H9 (cell line): ENCODE measurements at regions not wholly inside any gene's neighbourhood (a gene's known extent, or its start where the extent isn't known, plus 50 kb on each side); places are given as distances from the start of the nearest gene placed in this dataset.

Experiments used
- DNase-seq: peaks from one replicate; pipeline ENCODE4 v3.0.0-alpha.2; 2017
- H2AFZ ChIP-seq: one replicate; pipeline ENCODE4 v1.6.1; 2013; ENCODE audit warnings: mild to moderate bottlenecking, low read length, control low read depth, moderate library complexity
- H2AK5ac ChIP-seq: 2 replicates; pipeline ENCODE4 v1.6.1; 2013; ENCODE audit warnings: low read length, control low read depth, mixed read lengths; ENCODE audit not compliant: insufficient read length
- H2BK120ac ChIP-seq: one replicate; pipeline ENCODE4 v1.6.1; 2013; ENCODE audit warnings: low read depth, mild to moderate bottlenecking, low read length, control low read depth, inconsistent platforms; ENCODE audit not compliant: poor library complexity, severe bottlenecking
- H2BK12ac ChIP-seq: 2 replicates; pipeline ENCODE4 v1.6.1; 2013; ENCODE audit warnings: low read length, control low read depth, mixed read lengths, low read depth; ENCODE audit not compliant: insufficient read length
- H2BK15ac ChIP-seq: 2 replicates; pipeline ENCODE4 v1.6.1; 2013; ENCODE audit warnings: low read depth, low read length, control low read depth
- H2BK20ac ChIP-seq: one replicate; pipeline ENCODE4 v1.6.1; 2013; ENCODE audit warnings: low read depth, mild to moderate bottlenecking, low read length, control low read depth, inconsistent platforms; ENCODE audit not compliant: poor library complexity, severe bottlenecking
- H2BK5ac ChIP-seq: 2 replicates; pipeline ENCODE4 v1.6.1; 2013; ENCODE audit warnings: low read length, control low read depth, mixed read lengths; ENCODE audit not compliant: insufficient read length
- H3K14ac ChIP-seq: 2 replicates; pipeline ENCODE4 v1.6.1; 2013; ENCODE audit warnings: low read length, control low read depth; ENCODE audit not compliant: insufficient read depth
- H3K18ac ChIP-seq: 2 replicates; pipeline ENCODE4 v1.6.1; 2013; ENCODE audit warnings: low read depth, mild to moderate bottlenecking, mixed read lengths, low read length, control low read depth; ENCODE audit not compliant: insufficient read length
- H3K23ac ChIP-seq: 2 replicates; pipeline ENCODE4 v1.6.1; 2013; ENCODE audit warnings: low read length, control low read depth, mixed read lengths, low read depth; ENCODE audit not compliant: insufficient read length
- H3K23me2 ChIP-seq: 2 replicates; pipeline ENCODE4 v1.6.1; 2013; ENCODE audit warnings: low read depth, mild to moderate bottlenecking, mixed read lengths, low read length, control low read depth; ENCODE audit not compliant: insufficient read length, poor library complexity, severe bottlenecking
- H3K27ac ChIP-seq: 2 replicates; pipeline ENCODE4 v1.5.1; 2013; ENCODE audit warnings: low read length, control low read depth, mixed read lengths, low read depth; ENCODE audit not compliant: insufficient read length
- H3K27me3 ChIP-seq: 2 replicates; pipeline ENCODE4 v1.6.1; 2013; ENCODE audit warnings: low read length, control low read depth, inconsistent platforms; ENCODE audit not compliant: insufficient read depth
- H3K4ac ChIP-seq: 2 replicates; pipeline ENCODE4 v1.6.1; 2013; ENCODE audit warnings: low read depth, mild to moderate bottlenecking, control low read depth, inconsistent platforms, low read length, moderate library complexity
- H3K4me1 ChIP-seq: 2 replicates; pipeline ENCODE4 v1.6.1; 2013; ENCODE audit warnings: low read length, control low read depth, inconsistent platforms; ENCODE audit not compliant: insufficient read depth
- H3K4me2 ChIP-seq: 2 replicates; pipeline ENCODE4 v1.6.1; 2013; ENCODE audit warnings: low read length, control low read depth, mixed read lengths; ENCODE audit not compliant: insufficient read length, insufficient read depth
- H3K56ac ChIP-seq: 2 replicates; pipeline ENCODE4 v1.6.1; 2013; ENCODE audit warnings: low read depth, mild to moderate bottlenecking, mixed read lengths, low read length, control low read depth; ENCODE audit not compliant: insufficient read length
- H3K79me1 ChIP-seq: 2 replicates; pipeline ENCODE4 v1.6.1; 2013; ENCODE audit warnings: low read depth, mild to moderate bottlenecking, moderate library complexity, low read length, control low read depth, inconsistent platforms; ENCODE audit not compliant: insufficient read depth, poor library complexity, severe bottlenecking
- H3K79me2 ChIP-seq: 2 replicates; pipeline ENCODE4 v1.6.1; 2013; ENCODE audit warnings: low read length, control low read depth, inconsistent platforms; ENCODE audit not compliant: insufficient read depth
- H3K9ac ChIP-seq: 2 replicates; pipeline ENCODE4 v1.6.1; 2013; ENCODE audit warnings: low read length, control low read depth, mixed read lengths; ENCODE audit not compliant: insufficient read length; ENCODE audit errors: extremely low read depth
- H3K9me3 ChIP-seq: one replicate; pipeline ENCODE4 v1.6.1; 2013; ENCODE audit warnings: low read depth, low read length, inconsistent platforms; ENCODE audit not compliant: control insufficient read depth
- H3T11ph ChIP-seq: one replicate; pipeline ENCODE4 v1.6.1; 2013; ENCODE audit warnings: mild to moderate bottlenecking, low read length, control low read depth, inconsistent platforms
- H4K20me1 ChIP-seq: one replicate; pipeline ENCODE4 v1.6.1; 2013; ENCODE audit not compliant: control insufficient read depth, insufficient read length, insufficient read depth
- H4K5ac ChIP-seq: 2 replicates; pipeline ENCODE4 v1.6.1; 2013; ENCODE audit warnings: low read depth, mild to moderate bottlenecking, mixed read lengths, low read length, control low read depth; ENCODE audit not compliant: insufficient read length
- H4K8ac ChIP-seq: replicated peaks from 2 replicates; pipeline ENCODE4 v1.6.1; 2013; ENCODE audit warnings: low read length, control low read depth, mixed read lengths, low read depth; ENCODE audit not compliant: insufficient read length
- H4K91ac ChIP-seq: 2 replicates; pipeline ENCODE4 v1.6.1; 2013; ENCODE audit warnings: low read depth, mild to moderate bottlenecking, moderate library complexity, mixed read lengths, low read length, control low read depth; ENCODE audit not compliant: insufficient read length
- H3K27ac Mint-ChIP-seq, 3 experiments: 2 replicates in 2 of 3; 3 replicates in 1 of 3; pipeline ENCODE4 v1.8.0; 2020 to 2021; ENCODE audit warnings: mixed read lengths in 3 of 3, mild to moderate bottlenecking in 1 of 3, moderate library complexity in 1 of 3
- H3K27me3 Mint-ChIP-seq: 2 replicates; pipeline ENCODE4 v1.8.0; 2021; ENCODE audit warnings: low read depth, mild to moderate bottlenecking, moderate library complexity, mixed read lengths
- H3K36me3 Mint-ChIP-seq, 3 experiments: 2 replicates in 2 of 3; 3 replicates in 1 of 3; pipeline ENCODE4 v1.8.0; 2020 to 2021; ENCODE audit warnings: low read depth in 3 of 3, mixed read lengths in 3 of 3; ENCODE audit not compliant: insufficient read depth in 1 of 3
- H3K4me1 Mint-ChIP-seq, 2 experiments: 2 replicates each; pipeline ENCODE4 v1.8.0; 2020; ENCODE audit warnings: mixed read lengths in 2 of 2
- H3K4me3 Mint-ChIP-seq, 2 experiments: 2 replicates in 1 of 2; 3 replicates in 1 of 2; pipeline ENCODE4 v1.8.0; 2020 to 2021; ENCODE audit warnings: mild to moderate bottlenecking in 2 of 2, mixed read lengths in 2 of 2, moderate library complexity in 1 of 2
- H3K9me3 Mint-ChIP-seq, 2 experiments: 2 replicates in 1 of 2; 3 replicates in 1 of 2; pipeline ENCODE4 v1.8.0; 2020; ENCODE audit warnings: mild to moderate bottlenecking in 2 of 2, mixed read lengths in 2 of 2, moderate library complexity in 1 of 2
- WGBS: extraction: QIAGEN DNeasy Blood & Tissue Kit; methylation state at CpG from one replicate; pipeline ENCODE4 v1.1.7; 2013; ENCODE audit warnings: missing lambda C conversion rate, low lambda C conversion rate, mixed read lengths; ENCODE audit not compliant: insufficient read length; ENCODE audit errors: extremely low coverage; 5-methylcytosine and 5-hydroxymethylcytosine counted together
- TF ChIP-seq, protein P1 (sequence below): fragments of 200-600 bp; sonication (generic); conservative IDR thresholded peaks from 3 replicates; pipeline ENCODE4 v1.8.0; 2021; ENCODE audit warnings: antibody characterized with exemption, mild to moderate bottlenecking

DNA sequence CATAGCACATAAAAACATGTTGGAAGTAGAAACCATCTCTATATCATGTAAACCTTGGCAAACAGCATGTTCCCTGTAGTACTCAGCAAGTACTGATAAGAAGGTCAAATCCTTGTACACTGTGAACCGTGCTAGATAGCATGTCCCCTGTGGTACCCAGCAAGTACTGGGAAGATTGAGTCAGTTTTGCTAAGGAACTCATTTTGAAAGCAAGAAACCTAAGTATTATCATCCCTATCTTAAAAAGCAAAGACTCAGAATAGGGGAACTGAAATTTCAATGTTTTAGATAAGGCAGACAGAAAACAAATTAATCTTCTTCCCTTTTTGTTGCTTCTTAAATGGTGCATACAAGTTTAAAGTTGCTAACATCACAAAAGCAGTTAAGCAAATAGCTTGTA is 180.2 kb downstream of the RBM46 start:
- no peak overlapping the region for H2BK15ac ChIP-seq
- H3K9ac ChIP-seq: no peak overlapping the region
- H3K27me3 Mint-ChIP-seq: no peaks in the 10 kb centered on the region; the same call in 1 of the 2 replicates
- DNase-seq: no peak
- H3K4me3 Mint-ChIP-seq: no peak overlapping the region
- H3K4me1 Mint-ChIP-seq: 0 out of 4 replicates have a peak, but pooled peaks cover 1 to 2% of the 10 kb centered on the region in 2 experiments
- no peaks in the 10 kb centered on the region for H3K27me3 ChIP-seq
- TF ChIP-seq, protein P1, sequence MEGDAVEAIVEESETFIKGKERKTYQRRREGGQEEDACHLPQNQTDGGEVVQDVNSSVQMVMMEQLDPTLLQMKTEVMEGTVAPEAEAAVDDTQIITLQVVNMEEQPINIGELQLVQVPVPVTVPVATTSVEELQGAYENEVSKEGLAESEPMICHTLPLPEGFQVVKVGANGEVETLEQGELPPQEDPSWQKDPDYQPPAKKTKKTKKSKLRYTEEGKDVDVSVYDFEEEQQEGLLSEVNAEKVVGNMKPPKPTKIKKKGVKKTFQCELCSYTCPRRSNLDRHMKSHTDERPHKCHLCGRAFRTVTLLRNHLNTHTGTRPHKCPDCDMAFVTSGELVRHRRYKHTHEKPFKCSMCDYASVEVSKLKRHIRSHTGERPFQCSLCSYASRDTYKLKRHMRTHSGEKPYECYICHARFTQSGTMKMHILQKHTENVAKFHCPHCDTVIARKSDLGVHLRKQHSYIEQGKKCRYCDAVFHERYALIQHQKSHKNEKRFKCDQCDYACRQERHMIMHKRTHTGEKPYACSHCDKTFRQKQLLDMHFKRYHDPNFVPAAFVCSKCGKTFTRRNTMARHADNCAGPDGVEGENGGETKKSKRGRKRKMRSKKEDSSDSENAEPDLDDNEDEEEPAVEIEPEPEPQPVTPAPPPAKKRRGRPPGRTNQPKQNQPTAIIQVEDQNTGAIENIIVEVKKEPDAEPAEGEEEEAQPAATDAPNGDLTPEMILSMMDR: no peak
- H3K9me3 ChIP-seq: no peaks in the 10 kb centered on the region
- no peak overlapping the region for H2BK5ac ChIP-seq
- H4K5ac ChIP-seq: no peak overlapping the region
- no peak overlapping the region for H2AK5ac ChIP-seq
- peaks cover 0 to 5% (median 1%) of the 10 kb centered on the region in 3 experiments; a peak in 3 of 7 replicates for H3K36me3 Mint-ChIP-seq
- H3K56ac ChIP-seq: no peak overlapping the region
- no peak overlapping the region for H2BK12ac ChIP-seq
- H4K20me1 ChIP-seq: no peaks in the 10 kb centered on the region
- no peak overlapping the region for H3T11ph ChIP-seq
- no peaks in the 10 kb centered on the region for H3K4me1 ChIP-seq
- no CpG with 5 or more reads among the region's 1 CpG for WGBS
- no peak overlapping the region for H3K4me2 ChIP-seq
- no peak overlapping the region for H3K18ac ChIP-seq
- H3K23ac ChIP-seq: no peak overlapping the region
- peaks cover 5 to 10% of the 10 kb centered on the region in 2 experiments for H3K9me3 Mint-ChIP-seq
- no peak overlapping the region for H4K8ac ChIP-seq
- H3K14ac ChIP-seq: no peak overlapping the region
- H3K4ac ChIP-seq: no peak overlapping the region
- H4K91ac ChIP-seq: no peak overlapping the region
- H2AFZ ChIP-seq: no peak overlapping the region
- no peaks in the 10 kb centered on the region for H3K23me2 ChIP-seq
- H3K27ac Mint-ChIP-seq: no peak overlapping the region
- H2BK120ac ChIP-seq: no peak overlapping the region
- no peak overlapping the region for H2BK20ac ChIP-seq
- H3K27ac ChIP-seq: no peak overlapping the region
- H3K79me1 ChIP-seq: no peaks in the 10 kb centered on the region
- no peaks in the 10 kb centered on the region for H3K79me2 ChIP-seq
